Middle frontal gyrus (tissue), 1 donor: ENCODE measurements at regions not wholly inside any gene's neighbourhood (a gene's known extent, or its start where the extent isn't known, plus 50 kb on each side); places are given as distances from the start of the nearest gene placed in this dataset.

Source experiments
- DNase-seq: peaks from one replicate; pipeline ENCODE4 v3.0.0-alpha.2; 2015; ENCODE audit warnings: low spot score; ENCODE audit errors: extremely low spot score

GRCh38 chr9:86764671-86765343 lies 182.5 kb downstream of the GAS1 start:
- no peak for DNase-seq

- DNase-seq: no peak
These were observed 183.1 kb downstream of the GAS1 start for GRCh38 chr9:86764221-86764624.

- DNase-seq: no peak
These were observed 183.5 kb downstream of the GAS1 start for GRCh38 chr9:86763791-86764190.

- DNase-seq: no peak
These were observed 190.0 kb downstream of the GAS1 start for GRCh38 chr9:86757382-86757720.

- no peak for DNase-seq
These were observed 190.5 kb downstream of the GAS1 start for GRCh38 chr9:86756576-86757381.

GRCh38 chr9:86755561-86755941 lies 191.8 kb downstream of the GAS1 start:
- no peak for DNase-seq

GRCh38 chr9:86754581-86755560 lies 192.4 kb downstream of the GAS1 start:
- no peak for DNase-seq

- DNase-seq: no peak
These were observed 193.5 kb downstream of the GAS1 start for GRCh38 chr9:86753836-86754235.

GRCh38 chr9:86752733-86753132 lies 194.6 kb downstream of the GAS1 start:
- DNase-seq: no peak

- no peak for DNase-seq
These were observed 195.3 kb downstream of the GAS1 start for GRCh38 chr9:86751956-86752355.

- DNase-seq: no peak
These were observed 196.1 kb downstream of the GAS1 start for GRCh38 chr9:86751207-86751606.

- no peak for DNase-seq
These were observed 197.4 kb downstream of the GAS1 start for GRCh38 chr9:86749894-86750255.

- no peak for DNase-seq
These were observed 198.0 kb downstream of the GAS1 start for GRCh38 chr9:86749161-86749893.

GRCh38 chr9:86747711-86748110 lies 199.6 kb downstream of the GAS1 start:
- DNase-seq: no peak

GRCh38 chr9:86741311-86742208 lies 205.7 kb downstream of the GAS1 start:
- no peak for DNase-seq

GRCh38 chr9:86735772-86736458 lies 211.4 kb downstream of the GAS1 start:
- no peak for DNase-seq

- DNase-seq: no peak
These were observed 212.5 kb downstream of the GAS1 start for GRCh38 chr9:86734771-86735170.

- no peak for DNase-seq
These were observed 213.4 kb downstream of the GAS1 start for GRCh38 chr9:86733929-86734328.

GRCh38 chr9:86732514-86733171 lies 214.7 kb downstream of the GAS1 start:
- no peak for DNase-seq
